Stromal cell of bone marrow (primary cell): ENCODE measurements at regions not wholly inside any gene's neighbourhood (a gene's known extent, or its start where the extent isn't known, plus 50 kb on each side); places are given as distances from the start of the nearest gene placed in this dataset.
"Not testable (repeated sequence)": the region's sequence is repeated elsewhere in the genome, so short reads cannot be mapped to it uniquely, and the experiment has no call there.

Experiments used
- DNase-seq: peaks from one replicate; pipeline ENCODE4 v3.0.0-alpha.2; 2012; ENCODE audit warnings: low read depth

- DNase-seq = no peak
These were observed 51.1 kb upstream of the MIER3 start for GRCh38 chr5:57002959-57003485.

DNA sequence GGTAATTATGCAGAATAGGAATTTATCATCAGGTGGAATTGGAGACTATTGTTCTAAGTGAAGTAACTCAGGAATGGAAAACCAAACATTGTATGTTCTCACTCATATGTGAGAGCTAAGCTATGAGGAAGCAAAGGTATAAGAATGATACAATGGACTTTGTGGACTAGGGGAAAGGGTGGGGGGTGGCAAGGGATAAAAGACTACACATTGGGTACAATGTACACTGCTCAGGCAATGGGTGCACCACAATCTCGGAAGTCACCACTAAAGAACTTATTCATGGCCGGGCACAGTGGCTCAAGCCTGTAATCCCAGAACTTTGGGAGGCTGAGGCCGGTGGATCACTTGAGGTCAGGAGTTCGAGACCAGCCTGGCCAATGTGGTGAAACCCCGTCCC lies 51.6 kb upstream of the MIER3 start:
- DNase-seq = not testable (repeated sequence)

DNA sequence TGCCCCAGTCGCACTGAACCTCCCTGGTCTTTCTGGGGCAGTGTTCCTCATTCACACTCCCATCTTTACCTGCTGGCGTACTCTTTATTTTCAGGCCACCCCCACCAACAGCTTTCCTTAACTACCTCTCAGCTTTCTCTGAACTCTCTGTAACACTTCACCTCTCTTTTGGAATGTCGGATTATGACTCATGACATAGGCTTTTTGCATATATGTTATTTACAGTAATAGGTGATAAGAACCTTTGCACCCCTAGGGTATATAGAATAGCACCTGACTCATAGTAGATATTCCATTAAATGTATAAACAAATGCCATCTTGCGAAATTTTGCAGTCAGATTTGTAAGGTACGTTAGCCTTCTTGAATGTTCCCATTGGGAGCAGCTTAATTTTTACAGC lies 52.9 kb upstream of the MIER3 start:
- no peak for DNase-seq

DNA sequence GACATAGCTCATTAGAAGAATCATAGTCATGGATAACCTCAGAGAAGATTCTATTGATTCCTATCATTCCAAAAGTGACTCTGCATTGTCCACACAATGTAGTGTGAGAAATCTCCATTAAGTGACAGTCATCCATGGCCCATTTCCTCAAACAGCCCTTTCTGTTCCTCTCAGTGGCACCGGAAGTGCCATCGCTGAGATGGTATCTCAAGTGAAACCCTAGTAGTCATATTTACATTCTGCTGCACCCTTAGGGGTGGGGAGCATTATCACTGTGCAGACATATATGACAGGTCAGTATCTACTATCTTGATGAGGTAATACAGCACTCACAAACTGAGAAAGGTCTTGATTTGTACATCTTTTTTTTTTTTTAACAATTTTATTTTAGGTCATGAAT lies 55.4 kb upstream of the MIER3 start:
- DNase-seq = no peak

- DNase-seq = no peak
These were observed 57.9 kb upstream of the MIER3 start for GRCh38 chr5:57009811-57010210.

DNA sequence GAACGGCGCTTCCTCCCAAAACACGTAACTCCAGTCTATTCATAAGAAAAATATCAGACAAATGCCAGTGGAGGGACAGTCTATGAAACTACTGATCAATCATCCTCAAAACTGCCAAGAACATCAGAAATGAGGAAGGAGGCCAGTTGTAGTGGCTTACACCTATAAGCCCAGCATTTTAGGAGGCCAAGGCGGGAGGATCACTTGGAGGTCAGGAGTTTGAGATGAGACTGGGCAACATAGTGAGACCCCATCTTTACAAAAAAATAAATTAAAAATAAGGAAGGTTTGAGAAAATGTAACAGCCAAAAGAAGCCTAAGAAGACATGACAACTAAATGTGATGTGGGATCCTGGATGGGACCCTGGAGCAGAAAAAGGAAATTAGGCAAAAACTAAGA lies 58.9 kb upstream of the MIER3 start:
- DNase-seq = no peak

GRCh38 chr5:57012511-57012910 lies 60.6 kb upstream of the MIER3 start:
- no peak for DNase-seq

DNA sequence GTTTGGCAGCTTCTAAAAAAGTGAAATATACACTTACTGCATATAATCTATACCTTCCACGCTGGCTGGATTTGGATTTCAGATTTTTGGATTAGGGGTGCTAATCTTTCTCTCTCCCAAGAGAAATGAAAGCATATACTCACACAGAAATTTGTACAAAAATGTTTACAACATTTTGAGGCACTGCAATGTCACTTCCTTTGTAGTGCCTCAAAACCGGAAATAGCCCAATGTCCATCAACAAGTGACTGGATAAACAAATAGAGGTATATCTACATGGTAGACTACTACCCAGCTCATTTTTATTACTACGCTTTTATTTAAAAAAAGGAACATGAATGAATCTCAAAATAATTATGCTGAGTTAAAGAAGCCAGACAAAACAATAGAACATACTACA lies 74.0 kb upstream of the MIER3 start:
- DNase-seq = no peak

DNA sequence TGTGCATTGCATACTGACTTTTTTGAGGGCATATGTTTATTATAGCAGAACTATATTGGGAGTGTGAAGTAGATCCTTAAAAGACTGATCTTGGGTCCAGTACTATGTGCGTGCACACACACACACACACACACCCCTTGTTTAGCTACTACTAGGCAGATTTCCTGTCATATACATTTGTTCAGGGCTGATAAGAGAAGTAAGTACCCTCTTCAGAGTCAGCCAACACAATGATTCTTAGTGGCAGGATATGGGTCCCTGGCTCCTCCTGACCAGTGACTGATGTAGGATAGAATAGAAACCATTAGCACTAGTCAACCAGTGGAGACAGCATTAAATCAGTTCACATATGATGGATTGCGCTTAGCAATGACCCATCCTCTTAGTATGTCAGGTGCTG lies 76.2 kb upstream of the MIER3 start:
- no peak for DNase-seq

DNA sequence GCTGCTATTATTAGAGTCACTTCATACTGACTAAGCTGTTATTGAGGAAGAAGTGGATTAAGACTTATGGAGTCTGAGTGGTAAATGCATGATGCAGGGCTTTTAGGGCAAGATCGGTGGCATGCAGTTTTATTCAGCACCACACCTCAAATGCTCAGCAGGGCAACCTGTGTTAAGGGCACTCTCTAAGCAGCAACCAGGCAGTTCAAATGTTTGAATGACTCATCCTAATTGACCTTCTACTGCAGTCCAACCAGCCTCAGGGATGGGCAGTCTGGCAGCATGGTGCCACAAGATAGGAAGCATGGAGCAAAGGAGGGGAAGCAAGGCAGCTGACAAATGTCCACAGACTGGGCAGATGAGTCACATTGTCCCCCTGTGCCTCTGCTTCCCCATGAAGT lies 80.2 kb upstream of the MIER3 start:
- no peak for DNase-seq

DNA sequence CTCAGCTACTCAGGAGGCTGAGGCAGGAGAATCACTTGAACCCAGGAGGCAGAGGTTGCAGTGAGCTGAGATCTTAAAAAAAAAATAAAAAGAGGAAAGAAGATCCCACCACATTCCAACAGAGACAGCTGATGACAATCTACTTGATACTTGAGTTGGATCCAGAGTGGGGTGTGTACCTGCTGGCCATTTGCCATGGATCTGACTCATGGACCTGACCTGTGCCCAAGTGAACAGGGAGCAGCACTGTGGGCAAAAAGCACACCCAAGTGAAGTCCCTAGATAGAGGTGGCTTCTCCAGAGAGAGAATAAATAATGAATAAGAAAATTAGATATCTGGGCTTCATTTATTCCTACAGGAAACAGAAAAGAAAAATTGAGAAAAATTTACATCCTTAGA lies 81.2 kb upstream of the MIER3 start:
- DNase-seq = no peak

- no peak for DNase-seq
These were observed 81.6 kb upstream of the MIER3 start for GRCh38 chr5:57033503-57033902.

- no peak for DNase-seq
These were observed 82.4 kb upstream of the MIER3 start for GRCh38 chr5:57034201-57034916.

- no peak for DNase-seq
These were observed 84.0 kb upstream of the MIER3 start for GRCh38 chr5:57035955-57036354.

- no peak for DNase-seq
These were observed 84.8 kb upstream of the MIER3 start for GRCh38 chr5:57036761-57037160.

GRCh38 chr5:57037355-57037754 lies 85.4 kb upstream of the MIER3 start:
- DNase-seq = no peak

DNA sequence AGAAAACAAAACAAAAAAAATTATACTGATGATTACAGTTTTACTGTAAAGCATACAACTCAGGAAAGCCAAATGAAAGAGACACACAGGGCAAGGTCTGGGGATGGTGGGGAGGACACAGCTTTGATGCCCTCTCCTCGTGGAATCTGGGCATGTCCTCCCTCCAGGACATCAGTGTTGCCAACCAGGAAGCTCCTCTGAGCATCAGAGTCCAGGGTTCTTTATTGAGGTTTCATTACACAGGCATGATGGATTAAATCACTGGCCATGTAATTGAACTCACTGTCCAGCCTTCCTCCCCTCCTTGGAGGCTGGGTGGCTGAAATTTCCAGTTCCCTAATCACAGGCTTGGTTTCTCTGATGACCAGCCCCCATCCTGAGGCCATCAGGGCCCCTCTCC lies 89.6 kb upstream of the MIER3 start:
- DNase-seq = no peak

- no peak for DNase-seq
These were observed 90.6 kb upstream of the MIER3 start for GRCh38 chr5:57042524-57042931.

- no peak for DNase-seq
These were observed 102.2 kb upstream of the MIER3 start for GRCh38 chr5:57054135-57054534.

- DNase-seq = no peak
These were observed 102.7 kb upstream of the MIER3 start for GRCh38 chr5:57054671-57055070.

GRCh38 chr5:57055731-57056130 lies 103.8 kb upstream of the MIER3 start:
- no peak for DNase-seq

- no peak for DNase-seq
These were observed 110.1 kb upstream of the GPBP1 start for GRCh38 chr5:57063773-57064172.

- no peak for DNase-seq
These were observed 106.8 kb upstream of the GPBP1 start for GRCh38 chr5:57066924-57067596.

GRCh38 chr5:57067597-57067924 lies 106.3 kb upstream of the GPBP1 start:
- no peak for DNase-seq
